GM23248 (cell line): ENCODE measurements at regions not wholly inside any gene's neighbourhood (a gene's known extent, or its start where the extent isn't known, plus 50 kb on each side); places are given as distances from the start of the nearest gene placed in this dataset.

Experiments used
- EZH2 ChIP-seq: fragments of 200-600 bp; sonication (generic); IDR thresholded peaks from 2 replicates; pipeline ENCODE4 v1.6.1; 2018; ENCODE audit warnings: antibody characterized with exemption, mild to moderate bottlenecking; ENCODE audit not compliant: insufficient read depth, poor library complexity, severe bottlenecking
- EZH2phosphoT487 ChIP-seq: fragments of 200-600 bp; sonication (generic); IDR thresholded peaks from 2 replicates; pipeline ENCODE4 v1.6.1; 2018; ENCODE audit warnings: antibody characterized with exemption, moderate library complexity, mild to moderate bottlenecking, low read depth; ENCODE audit not compliant: insufficient read depth

DNA sequence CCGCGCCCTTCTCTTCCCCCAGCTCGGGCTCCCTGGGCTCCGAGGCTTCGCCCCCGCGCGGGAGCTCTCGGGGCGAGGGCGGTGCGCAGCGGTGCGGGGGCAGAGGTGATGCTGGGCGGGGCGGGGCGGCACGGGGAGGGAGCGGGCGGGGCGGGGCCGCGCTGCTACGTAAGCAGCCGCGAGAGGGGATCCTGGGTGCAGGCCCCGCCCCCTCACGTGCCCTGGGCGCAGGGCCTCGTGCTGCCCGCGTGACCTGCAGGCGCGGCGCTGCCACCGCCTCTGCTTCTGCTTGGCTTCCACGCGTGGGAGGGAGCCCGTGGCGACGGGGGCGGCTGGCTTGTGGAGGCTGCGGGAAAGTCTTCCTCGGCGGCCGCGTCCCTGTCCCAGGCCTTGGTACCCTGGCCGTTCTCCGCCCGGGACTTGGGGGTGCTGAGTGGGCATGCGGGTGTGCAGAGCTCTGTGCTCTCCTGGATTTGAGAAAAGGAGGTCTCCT lies 132.6 kb upstream of the HSD17B12 start:
- TF ChIP-seq EZH2phosphoT487, result no peak
- no peak for TF ChIP-seq EZH2
